CD4-positive, alpha-beta T cell treated with Interleukin-2 at 100 ng/mL for 4 hours (primary cell): ENCODE measurements at regions not wholly inside any gene's neighbourhood (a gene's known extent, or its start where the extent isn't known, plus 50 kb on each side); places are given as distances from the start of the nearest gene placed in this dataset.

Experiments
- DNase-seq: peaks from one replicate; pipeline ENCODE4 v3.0.0-alpha.2; 2020; ENCODE audit warnings: low spot score

DNA sequence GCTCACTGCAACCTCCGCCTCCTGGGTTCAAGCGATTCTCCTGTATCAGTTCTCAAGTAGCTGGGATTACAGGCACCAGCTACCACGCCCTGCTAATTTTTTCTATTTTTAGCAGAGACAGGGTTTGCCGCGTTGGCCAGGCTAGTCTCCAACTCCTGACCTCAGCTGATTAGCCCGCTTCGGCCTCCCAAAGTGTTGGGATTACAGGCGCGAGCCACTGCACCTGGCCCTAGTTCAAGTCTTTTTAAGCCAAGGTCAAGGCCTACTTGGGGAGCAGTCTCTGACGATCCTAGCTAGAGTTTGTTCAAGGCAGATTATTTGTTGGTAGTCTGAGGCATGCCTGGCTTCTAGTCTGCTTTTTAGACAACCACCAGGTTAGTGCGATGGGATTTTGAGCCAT lies 709.5 kb upstream of the COBL start:
- no peak for DNase-seq

- DNase-seq = no peak
Observed at GRCh38 chr7:52021343-52021742, 704.7 kb upstream of the COBL start.

- DNase-seq = no peak
Observed at GRCh38 chr7:52018680-52019054, 702.1 kb upstream of the COBL start.

- no peak for DNase-seq
Observed at GRCh38 chr7:52017802-52018679, 701.4 kb upstream of the COBL start.

DNA sequence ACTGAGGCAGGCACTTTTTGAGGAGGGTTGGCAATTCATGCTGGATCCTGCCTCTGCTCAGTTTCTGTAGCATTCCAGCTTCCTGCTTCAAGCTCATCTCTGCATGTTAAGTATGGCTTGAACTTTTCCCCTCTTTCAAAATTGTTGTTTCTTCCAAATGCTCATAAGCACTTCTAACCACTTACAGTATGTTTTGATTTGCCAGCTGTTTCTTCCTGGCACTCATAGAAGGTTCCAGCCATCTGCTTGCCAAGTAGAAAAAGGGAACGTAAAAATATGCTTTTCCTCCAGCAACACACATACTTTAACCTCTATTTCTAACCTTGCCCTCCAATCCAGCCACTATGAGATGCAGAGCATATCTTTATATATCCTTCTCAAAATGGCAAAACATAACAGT lies 692.6 kb upstream of the COBL start:
- no peak for DNase-seq

DNA sequence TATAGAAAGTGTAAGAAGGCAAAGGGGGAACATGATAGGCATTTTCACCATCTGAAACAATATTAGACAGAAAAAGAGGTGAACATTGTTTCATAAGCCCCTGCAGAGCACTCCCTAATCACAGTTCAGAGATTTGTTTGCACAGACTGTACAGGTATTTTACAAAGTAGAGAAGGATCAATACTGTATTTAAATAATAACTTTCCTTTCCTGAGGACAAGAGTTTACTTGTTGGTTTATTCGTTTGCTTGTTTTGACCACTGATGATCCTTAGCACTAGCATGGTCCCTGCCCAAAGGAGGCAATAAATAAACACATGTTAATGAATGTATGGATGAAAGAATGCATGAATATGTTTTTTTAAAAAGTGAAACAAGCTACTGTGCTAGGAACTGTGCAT lies 690.1 kb upstream of the COBL start:
- DNase-seq = no peak

DNA sequence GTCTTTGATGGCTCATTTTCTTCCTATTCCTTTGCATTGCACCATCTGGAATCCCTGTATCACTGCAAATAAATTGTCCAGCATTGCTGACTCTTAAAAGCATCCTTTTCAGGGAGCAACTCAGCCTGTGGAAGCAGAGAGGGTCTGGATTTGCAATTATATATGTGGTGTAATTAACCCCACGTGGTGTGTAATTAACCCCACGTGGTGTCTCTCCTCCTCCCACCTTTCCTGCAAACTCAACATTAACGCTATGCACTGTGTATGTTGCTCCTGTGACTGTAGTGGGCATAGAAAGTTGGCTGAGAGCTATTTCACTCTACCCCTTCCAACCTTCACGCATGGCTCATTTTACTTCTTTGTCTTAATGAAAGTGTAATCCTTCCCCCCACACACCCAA lies 689.0 kb upstream of the COBL start:
- no peak for DNase-seq

- no peak for DNase-seq
Observed at GRCh38 chr7:51995596-51996179, 679.1 kb upstream of the COBL start.

GRCh38 chr7:51982653-51983052 lies 666.0 kb upstream of the COBL start:
- DNase-seq = no peak

GRCh38 chr7:51980812-51981211 lies 664.2 kb upstream of the COBL start:
- DNase-seq = no peak

GRCh38 chr7:51980313-51980712 lies 663.7 kb upstream of the COBL start:
- no peak for DNase-seq

- no peak for DNase-seq
Observed at GRCh38 chr7:51977913-51978312, 661.3 kb upstream of the COBL start.

DNA sequence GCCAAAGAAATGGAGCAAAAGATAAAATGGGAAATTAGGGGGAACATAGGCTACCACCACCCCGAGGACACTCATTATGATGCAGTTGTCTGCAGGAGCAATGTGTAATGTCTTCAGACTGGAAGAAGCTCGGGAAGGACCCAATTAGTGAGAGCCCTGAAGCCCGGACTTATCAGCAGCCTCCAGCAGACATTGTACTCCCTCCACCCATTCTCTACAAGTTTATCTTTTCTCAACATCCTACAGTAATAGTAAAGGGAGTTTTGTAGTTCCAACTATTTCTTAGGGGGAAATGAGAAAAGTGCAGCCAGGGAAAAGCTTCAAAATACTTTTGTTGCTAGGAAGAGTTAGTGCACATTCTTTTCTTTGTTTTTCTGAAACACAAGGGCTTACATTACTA lies 657.3 kb upstream of the COBL start:
- no peak for DNase-seq

DNA sequence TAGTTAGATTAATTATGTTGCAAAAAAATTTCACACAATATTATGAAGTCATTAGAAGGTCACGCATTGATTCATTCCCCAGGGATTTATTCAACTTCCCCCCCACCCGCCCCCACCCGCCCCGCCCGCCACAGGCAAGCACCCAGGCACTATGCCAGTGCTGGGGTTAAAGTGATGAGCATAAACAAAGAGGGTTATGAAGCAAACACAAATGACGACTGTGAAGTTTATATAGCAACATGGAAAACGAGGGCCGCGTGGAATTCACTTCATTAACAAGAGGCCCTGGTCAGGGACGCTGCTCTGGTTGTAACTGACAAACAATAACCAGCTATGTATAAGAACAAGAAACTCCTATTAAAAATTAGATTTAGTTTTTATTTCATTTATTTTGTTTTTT lies 656.5 kb upstream of the COBL start:
- no peak for DNase-seq

- DNase-seq = no peak
Observed at GRCh38 chr7:51970961-51971665, 654.5 kb upstream of the COBL start.

- DNase-seq = no peak
Observed at GRCh38 chr7:51968461-51968860, 651.9 kb upstream of the COBL start.

GRCh38 chr7:51965454-51965853 lies 648.8 kb upstream of the COBL start:
- DNase-seq = no peak

GRCh38 chr7:51961804-51962203 lies 645.2 kb upstream of the COBL start:
- no peak for DNase-seq

GRCh38 chr7:51950813-51951212 lies 634.2 kb upstream of the COBL start:
- no peak for DNase-seq

GRCh38 chr7:51949726-51950644 lies 633.4 kb upstream of the COBL start:
- no peak for DNase-seq

GRCh38 chr7:51930834-51931233 lies 614.2 kb upstream of the COBL start:
- DNase-seq = no peak

DNA sequence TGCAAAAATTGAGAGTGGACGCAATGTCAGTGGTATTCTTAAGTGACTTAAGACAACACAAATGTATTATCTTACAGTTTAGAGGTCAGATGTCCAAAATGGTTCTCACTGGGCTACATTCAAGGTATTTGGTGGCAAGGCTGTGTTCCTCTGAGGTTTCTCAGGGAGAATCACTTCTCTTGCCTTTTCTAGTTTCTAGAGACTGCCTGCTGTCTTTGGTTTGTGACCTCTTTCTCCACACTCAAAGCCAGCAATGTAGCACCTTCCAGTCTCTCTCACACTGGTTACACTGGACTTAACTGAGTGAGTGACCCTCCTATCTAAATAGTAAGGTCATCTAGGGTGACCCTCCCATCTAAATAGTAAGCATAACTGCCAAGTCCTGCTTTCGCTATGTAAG lies 613.2 kb upstream of the COBL start:
- no peak for DNase-seq
